ENCODE measurements at regions not wholly inside any gene's neighbourhood (a gene's known extent, or its start where the extent isn't known, plus 50 kb on each side); places are given as distances from the start of the nearest gene placed in this dataset.

DNA sequence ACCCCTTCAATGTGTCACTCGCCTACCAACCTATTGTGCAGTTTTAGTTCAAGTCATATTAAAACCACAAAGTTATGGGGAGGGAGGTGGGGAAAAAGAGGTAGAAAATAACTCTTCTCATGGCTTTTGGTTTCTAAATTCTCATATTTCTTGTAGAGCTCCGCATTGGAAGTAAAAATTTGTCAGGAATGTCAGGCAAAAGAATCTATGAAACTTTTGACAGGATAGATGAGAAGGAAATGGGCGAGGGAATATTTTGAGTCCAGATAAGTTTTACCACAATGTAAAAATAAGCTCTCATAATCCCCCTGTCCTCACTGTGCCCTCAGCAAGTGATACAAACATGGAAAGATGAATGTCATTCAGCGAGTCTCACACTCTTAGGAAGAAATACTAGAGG is 270.4 kb downstream of the DLEU7 start:
- WGBS, 2 donors: 90 to 91% methylated on average over 4 of the region's 4 CpGs
- TF ChIP-seq CTCF (IDR thresholded peaks at IDR 0.05) (no peak), POLR2A (IDR thresholded peaks at IDR 0.05) (no peak)
- H3K4me3 ChIP-seq: no peak overlapping the region
- H3K36me3 ChIP-seq (replicated peaks in 1 of 2; ENCODE audit: insufficient read depth in 1 of 2, low read depth in 2 of 2): no peaks in the 10 kb centered on the region
- peaks cover 18% of the 10 kb centered on the region for H3K4me1 ChIP-seq
- DNase-seq (no peak), ATAC-seq (no peak)
- no peak overlapping the region for H3K27ac ChIP-seq
- no peaks in the 10 kb centered on the region for H3K27me3 ChIP-seq
- H3K9me3 ChIP-seq: no peaks in the 10 kb centered on the region
- intact Hi-C loops (cut with DNase I): no loop called here

DNA sequence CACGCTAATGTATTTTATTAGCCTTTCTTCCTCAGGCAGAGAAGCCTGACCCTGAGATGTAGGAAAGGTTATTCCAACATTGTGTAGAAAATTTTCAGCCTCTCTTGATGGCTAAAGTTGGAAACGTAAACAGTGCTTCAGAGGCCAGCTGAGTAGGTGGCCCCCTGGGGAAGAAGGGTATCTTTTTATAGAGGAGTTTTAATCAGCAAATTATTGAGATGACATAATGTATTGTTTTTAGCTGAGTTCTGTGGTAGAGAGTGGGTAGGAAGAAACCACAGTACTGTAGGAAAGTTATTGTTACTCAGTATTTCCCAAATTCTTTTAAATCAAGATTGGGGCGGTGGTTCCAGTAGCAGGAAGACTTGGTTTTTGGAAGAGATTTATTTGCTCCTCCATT is 268.8 kb downstream of the DLEU7 start:
- 85 to 87% methylated on average over 3 of the region's 3 CpGs for whole genome bisulfite sequencing, 2 donors
- Histone ChIP-seq H3K27ac (no peak overlapping the region), H3K4me3 (no peak overlapping the region), H3K36me3 (replicated peaks in 1 of 2; ENCODE audit: insufficient read depth in 1 of 2, low read depth in 2 of 2) (no peaks in the 10 kb centered on the region), H3K9me3 (no peaks in the 10 kb centered on the region), H3K27me3 (no peaks in the 10 kb centered on the region), H3K4me1 (peaks cover 18% of the 10 kb centered on the region)
- TF ChIP-seq POLR2A (IDR thresholded peaks at IDR 0.05) (no peak), CTCF (IDR thresholded peaks at IDR 0.05) (no peak)
- intact Hi-C loops (cut with DNase I): no loop called here
- DNase-seq (no peak), ATAC-seq (no peak)

GRCh38 chr13:50575138-50575537 is 268.4 kb downstream of the DLEU7 start:
- Histone ChIP-seq H3K27ac (no peak overlapping the region), H3K27me3 (no peaks in the 10 kb centered on the region), H3K36me3 (replicated peaks in 1 of 2; ENCODE audit: insufficient read depth in 1 of 2, low read depth in 2 of 2) (no peaks in the 10 kb centered on the region), H3K4me3 (no peak overlapping the region), H3K4me1 (peaks cover 18% of the 10 kb centered on the region), H3K9me3 (no peaks in the 10 kb centered on the region)
- intact Hi-C loops (cut with DNase I): no loop called here
- no peak for ATAC-seq
- no peak for DNase-seq
- 87 to 91% methylated on average over 3 of the region's 3 CpGs for WGBS, 2 donors
- no peak for TF ChIP-seq CTCF (IDR thresholded peaks at IDR 0.05)
- TF ChIP-seq POLR2A (IDR thresholded peaks at IDR 0.05): no peak

DNA sequence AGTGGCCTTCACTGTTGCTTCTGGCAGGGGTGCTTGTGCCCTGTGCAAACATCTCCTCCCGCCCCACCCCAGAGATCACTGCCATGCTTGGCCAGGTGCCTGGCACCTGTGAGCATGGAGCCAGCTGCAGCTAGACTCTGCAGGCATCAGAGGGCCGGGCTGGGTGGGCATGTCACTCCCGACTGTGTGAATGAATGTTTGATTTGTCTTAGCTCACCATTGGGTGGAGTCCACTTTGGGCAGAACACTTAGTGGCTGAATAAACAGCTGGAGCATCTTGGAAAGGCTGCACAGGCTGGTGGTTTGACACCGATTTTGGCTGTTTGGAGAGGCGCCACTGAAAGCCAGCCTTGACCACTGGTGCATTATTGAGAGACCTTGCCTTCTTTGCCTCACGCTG is 267.3 kb downstream of the DLEU7 start:
- intact Hi-C loops (cut with DNase I): no loop called here
- DNase-seq (peak; percentile 72 to 86 (median 80)), ATAC-seq (peak; percentile 89)
- H3K27me3 ChIP-seq: no peaks in the 10 kb centered on the region
- no peaks in the 10 kb centered on the region for H3K9me3 ChIP-seq
- no peak overlapping the region for H3K27ac ChIP-seq
- TF ChIP-seq POLR2A (IDR thresholded peaks at IDR 0.05): no peak
- TF ChIP-seq CTCF (IDR thresholded peaks at IDR 0.05): no peak
- H3K36me3 ChIP-seq (replicated peaks in 1 of 2; ENCODE audit: insufficient read depth in 1 of 2, low read depth in 2 of 2): no peaks in the 10 kb centered on the region
- no peak overlapping the region for H3K4me3 ChIP-seq
- peaks cover 18% of the 10 kb centered on the region for H3K4me1 ChIP-seq
- WGBS, 2 donors: 19 to 24% methylated on average over 5 to 6 of the region's 6 CpGs

GRCh38 chr13:50577806-50578205 is 265.7 kb downstream of the DLEU7 start:
- H3K4me1 ChIP-seq: peaks cover 18% of the 10 kb centered on the region
- no peak for ATAC-seq

More at GRCh38 chr13:50577806-50578205, 265.7 kb downstream of the DLEU7 start:
- Histone ChIP-seq H3K4me3 (no peak overlapping the region), H3K27ac (no peak overlapping the region), H3K9me3 (no peaks in the 10 kb centered on the region), H3K36me3 (replicated peaks in 1 of 2; ENCODE audit: insufficient read depth in 1 of 2, low read depth in 2 of 2) (no peaks in the 10 kb centered on the region), H3K27me3 (no peaks in the 10 kb centered on the region)
- intact Hi-C loops (cut with DNase I): no loop called here
- 33 to 48% methylated on average over 2 of the region's 2 CpGs for WGBS, 2 donors
- DNase-seq: no peak
- TF ChIP-seq CTCF (IDR thresholded peaks at IDR 0.05): no peak
- TF ChIP-seq POLR2A (IDR thresholded peaks at IDR 0.05): no peak

Measured in body of pancreas (tissue), 4 donors.